Liver (tissue), 8 donors: ENCODE measurements at regions not wholly inside any gene's neighbourhood (a gene's known extent, or its start where the extent isn't known, plus 50 kb on each side); places are given as distances from the start of the nearest gene placed in this dataset.

Source experiments
- DNase-seq: peaks from one replicate; pipeline ENCODE4 v3.0.0-alpha.2; 2017; ENCODE audit warnings: low spot score
- H3K27ac ChIP-seq, 2 donors: one replicate each; pipeline ENCODE4 v1.7.0; 2013; ENCODE audit warnings: inconsistent platforms in 2 of 2, low read length in 2 of 2, control low read depth in 1 of 2, low read depth in 1 of 2, mild to moderate bottlenecking in 1 of 2
- H3K27me3 ChIP-seq, 4 donors: one replicate each; pipeline versions ENCODE4 v1.6.1 to v1.7.0; 2013; ENCODE audit warnings: low read length in 3 of 4, inconsistent platforms in 1 of 4, mild to moderate bottlenecking in 1 of 4, moderate library complexity in 1 of 4; ENCODE audit not compliant: control insufficient read depth in 4 of 4, insufficient read depth in 4 of 4
- H3K36me3 ChIP-seq, 4 donors: one replicate each; pipeline versions ENCODE4 v1.6.1 to v1.7.0; 2013; ENCODE audit warnings: low read length in 3 of 4, mild to moderate bottlenecking in 3 of 4, low read depth in 1 of 4, moderate library complexity in 1 of 4; ENCODE audit not compliant: control insufficient read depth in 4 of 4, insufficient read depth in 3 of 4
- H3K4me1 ChIP-seq, 4 donors: one replicate each; pipeline versions ENCODE4 v1.6.1 to v1.7.0; 2013; ENCODE audit warnings: low read length in 3 of 4, mild to moderate bottlenecking in 3 of 4, moderate library complexity in 1 of 4; ENCODE audit not compliant: control insufficient read depth in 4 of 4, insufficient read depth in 4 of 4
- H3K4me3 ChIP-seq, 3 donors: one replicate each; pipeline versions ENCODE4 v1.6.1 to v1.7.0; 2013; ENCODE audit warnings: low read length in 3 of 3, control low read depth in 1 of 3, low read depth in 1 of 3, mild to moderate bottlenecking in 1 of 3
- H3K9ac ChIP-seq, 2 donors: one replicate each; pipeline ENCODE4 v1.7.0; 2013; ENCODE audit warnings: low read length in 2 of 2, mild to moderate bottlenecking in 2 of 2, moderate library complexity in 2 of 2, control low read depth in 1 of 2, low read depth in 1 of 2
- H3K9me3 ChIP-seq, 4 donors: one replicate each; pipeline versions ENCODE4 v1.6.1 to v1.7.0; 2013; ENCODE audit warnings: low read length in 3 of 4; ENCODE audit not compliant: control insufficient read depth in 4 of 4
- ATF3 ChIP-seq: IDR thresholded peaks from 2 replicates; pipeline ENCODE4 v1.6.1; 2016; ENCODE audit warnings: antibody characterized with exemption
- CTCF ChIP-seq: fragments of 150-350 bp; IDR thresholded peaks from 2 replicates; pipeline ENCODE4 v1.5.1; 2017; ENCODE audit warnings: improper control_type of control experiment, low read depth, low read length; ENCODE audit not compliant: missing input control
- FOXA2 ChIP-seq: IDR thresholded peaks from 2 replicates; pipeline ENCODE4 v1.6.1; 2016; ENCODE audit warnings: antibody characterized with exemption
- HNF4A ChIP-seq, 2 donors: conservative IDR thresholded peaks; 2 replicates each; pipeline ENCODE4 v1.6.1; 2016; ENCODE audit warnings: antibody characterized with exemption in 2 of 2, mild to moderate bottlenecking in 2 of 2
- HNF4G ChIP-seq: IDR thresholded peaks from 2 replicates; pipeline ENCODE4 v1.6.1; 2016; ENCODE audit warnings: antibody characterized with exemption
- JUND ChIP-seq, 2 donors: IDR thresholded peaks; 2 replicates each; pipeline ENCODE4 v1.6.1; 2016; ENCODE audit warnings: antibody characterized with exemption in 2 of 2
- REST ChIP-seq: IDR thresholded peaks from 2 replicates; pipeline ENCODE4 v1.6.1; 2016; ENCODE audit warnings: antibody characterized with exemption, mild to moderate bottlenecking
- RXRA ChIP-seq, 2 donors: IDR thresholded peaks; 2 replicates each; pipeline ENCODE4 v1.6.1; 2017 to 2018; ENCODE audit warnings: antibody characterized with exemption in 2 of 2, mild to moderate bottlenecking in 1 of 2
- ZBTB33 ChIP-seq: IDR thresholded peaks from 2 replicates; pipeline ENCODE4 v1.6.1; 2016; ENCODE audit warnings: antibody characterized with exemption
- WGBS: extraction: QIAGEN DNeasy Blood & Tissue Kit; methylation state at CpG from one replicate; pipeline ENCODE4 v1.1.7; 2013; 5-methylcytosine and 5-hydroxymethylcytosine counted together
- donor health status: healthy.
- donor health status: healthy.
- donor health status: healthy.
- donor health status: healthy.
- donor health status: healthy.

- DNase-seq, result no peak
- Histone ChIP-seq H3K27me3 (no peaks in the 10 kb centered on the region), H3K36me3 (no peaks in the 10 kb centered on the region)
Measured at GRCh38 chr14:53273671-53274072, 120.5 kb upstream of the DDHD1 start.

More at GRCh38 chr14:53273671-53274072, 120.5 kb upstream of the DDHD1 start:
- H3K27ac ChIP-seq, result no peak overlapping the region
- WGBS, result 86% methylated on average over 6 of the region's 6 CpGs
- H3K4me3 ChIP-seq, result no peak overlapping the region
- H3K9ac ChIP-seq, result no peak overlapping the region
- TF ChIP-seq HNF4A (conservative IDR thresholded peaks at IDR 0.05) (no peak), CTCF (no peak), REST (no peak), HNF4G (no peak), ZBTB33 (no peak), ATF3 (no peak), JUND (IDR thresholded peaks at IDR 0.05) (no peak), FOXA2 (no peak), RXRA (IDR thresholded peaks at IDR 0.05) (no peak)
- no peaks in the 10 kb centered on the region for H3K9me3 ChIP-seq
- no peaks in the 10 kb centered on the region for H3K4me1 ChIP-seq
